ENCODE measurements at regions not wholly inside any gene's neighbourhood (a gene's known extent, or its start where the extent isn't known, plus 50 kb on each side); places are given as distances from the start of the nearest gene placed in this dataset.

GRCh38 chr5:175328687-175329086, 115.3 kb downstream of the DRD1 start (continued):
- no peak for TF ChIP-seq SIN3A (IDR thresholded peaks at IDR 0.05; ENCODE audit: borderline replicate concordance, low read depth, low read length)
- TF ChIP-seq RCOR1 (IDR thresholded peaks at IDR 0.05; ENCODE audit: low read length) = no peak
- TF ChIP-seq FOXM1 (IDR thresholded peaks at IDR 0.05; ENCODE audit: low read depth) = no peak

GRCh38 chr5:175328176-175328575, 115.8 kb downstream of the DRD1 start:
- TF ChIP-seq IRF3 (IDR thresholded peaks at IDR 0.05; ENCODE audit: low read depth, low read length) (no peak), ZBTB33 (IDR thresholded peaks at IDR 0.05; ENCODE audit: borderline replicate concordance, low read depth) (no peak), TAF1 (IDR thresholded peaks at IDR 0.05; ENCODE audit: borderline replicate concordance, low read depth, low read length) (no peak), POLR2AphosphoS5 (IDR thresholded peaks at IDR 0.05; ENCODE audit: low read depth, low read length) (no peak), SMC3 (IDR thresholded peaks at IDR 0.05; ENCODE audit: low read depth, low read length) (no peak), JUND (IDR thresholded peaks at IDR 0.05) (no peak), USF2 (IDR thresholded peaks at IDR 0.05; ENCODE audit: borderline replicate concordance, low read depth, low read length) (no peak), CTCF (IDR thresholded peaks at IDR 0.05) (no peak), NFIC (IDR thresholded peaks at IDR 0.05; ENCODE audit: borderline replicate concordance) (no peak)
- Histone ChIP-seq H3K36me3 (replicated peaks in 1 of 2; ENCODE audit: control insufficient read depth in 1 of 2, insufficient read depth in 2 of 2, low read length in 1 of 2) (no peaks in the 10 kb centered on the region), H4K20me1 (ENCODE audit: insufficient read depth) (no peaks in the 10 kb centered on the region), H3K9me2 (no peaks in the 10 kb centered on the region), H3K4me1 (ENCODE audit: control insufficient read depth in 1 of 2, insufficient read depth in 2 of 2, low read depth in 1 of 2, low read length in 1 of 2) (no peaks in the 10 kb centered on the region), H3K4me3 (ENCODE audit: low read depth in 2 of 2, low read length in 1 of 2) (no peak overlapping the region), H3K4me2 (no peak overlapping the region), H3F3A (replicated peaks; ENCODE audit: insufficient read depth) (no peaks in the 10 kb centered on the region), H3K27me3 (ENCODE audit: insufficient read depth) (no peaks in the 10 kb centered on the region; the same call in 1 of the 2 replicates), H3K27ac (ENCODE audit: low read depth in 2 of 2, low read length in 1 of 2) (no peak overlapping the region), H3K9me3 (no peaks in the 10 kb centered on the region), H2AFZ (ENCODE audit: low read depth) (no peak overlapping the region), H3K9ac (no peak overlapping the region), H3K79me2 (ENCODE audit: insufficient read depth) (no peaks in the 10 kb centered on the region)
- CTCF ChIA-PET = no interaction called here
- 12% methylated on average over 4 of the region's 4 CpGs for WGBS (ENCODE audit: low lambda C conversion rate)
- POLR2A ChIA-PET = no interaction called here
- DNase-seq = no peak

Data from SK-N-SH (cell line).